Rectal smooth muscle tissue (tissue), 1 donor: ENCODE measurements at regions not wholly inside any gene's neighbourhood (a gene's known extent, or its start where the extent isn't known, plus 50 kb on each side); places are given as distances from the start of the nearest gene placed in this dataset.

Experiments
- H3K27ac ChIP-seq: one replicate; pipeline ENCODE4 v1.7.0; 2013; ENCODE audit warnings: low read depth, low read length, inconsistent platforms
- H3K27me3 ChIP-seq: one replicate; pipeline ENCODE4 v1.7.0; 2013; ENCODE audit warnings: low read length; ENCODE audit not compliant: control insufficient read depth, insufficient read depth
- H3K36me3 ChIP-seq: one replicate; pipeline ENCODE4 v1.7.0; 2013; ENCODE audit warnings: low read length; ENCODE audit not compliant: control insufficient read depth, insufficient read depth
- H3K4me1 ChIP-seq: one replicate; pipeline ENCODE4 v1.7.0; 2013; ENCODE audit warnings: low read length; ENCODE audit not compliant: control insufficient read depth, insufficient read depth
- H3K4me3 ChIP-seq: one replicate; pipeline ENCODE4 v1.7.0; 2013; ENCODE audit warnings: low read length
- H3K9ac ChIP-seq: one replicate; pipeline ENCODE4 v1.7.0; 2013; ENCODE audit warnings: low read length

GRCh38 chr2:220209093-220209492 is 581.7 kb downstream of the SLC4A3 start:
- no peaks in the 10 kb centered on the region for H3K4me1 ChIP-seq
- no peak overlapping the region for H3K27ac ChIP-seq
- H3K9ac ChIP-seq = no peak overlapping the region
- H3K27me3 ChIP-seq = no peaks in the 10 kb centered on the region
- no peak overlapping the region for H3K4me3 ChIP-seq
- H3K36me3 ChIP-seq = no peaks in the 10 kb centered on the region

- no peak overlapping the region for H3K9ac ChIP-seq
- no peaks in the 10 kb centered on the region for H3K4me1 ChIP-seq
- no peaks in the 10 kb centered on the region for H3K27me3 ChIP-seq
- H3K36me3 ChIP-seq = no peaks in the 10 kb centered on the region
- no peak overlapping the region for H3K4me3 ChIP-seq
- H3K27ac ChIP-seq = no peak overlapping the region
These were observed 582.3 kb downstream of the SLC4A3 start for GRCh38 chr2:220209751-220210150.

- H3K27me3 ChIP-seq = no peaks in the 10 kb centered on the region
- H3K27ac ChIP-seq = no peak overlapping the region
- no peaks in the 10 kb centered on the region for H3K4me1 ChIP-seq
- no peak overlapping the region for H3K9ac ChIP-seq
- H3K36me3 ChIP-seq = no peaks in the 10 kb centered on the region
- no peak overlapping the region for H3K4me3 ChIP-seq
These were observed 585.1 kb downstream of the SLC4A3 start for GRCh38 chr2:220212296-220213080.

- H3K4me1 ChIP-seq = no peaks in the 10 kb centered on the region
- no peak overlapping the region for H3K4me3 ChIP-seq
- no peaks in the 10 kb centered on the region for H3K36me3 ChIP-seq
- no peak overlapping the region for H3K9ac ChIP-seq
- no peak overlapping the region for H3K27ac ChIP-seq
- H3K27me3 ChIP-seq = no peaks in the 10 kb centered on the region
These were observed 588.4 kb downstream of the SLC4A3 start for GRCh38 chr2:220215785-220216184.

GRCh38 chr2:220219371-220219770 is 591.9 kb downstream of the SLC4A3 start:
- no peak overlapping the region for H3K27ac ChIP-seq
- H3K36me3 ChIP-seq = no peaks in the 10 kb centered on the region
- H3K9ac ChIP-seq = no peak overlapping the region

GRCh38 chr2:220220009-220220408 is 592.6 kb downstream of the SLC4A3 start:
- Histone ChIP-seq H3K36me3 (no peaks in the 10 kb centered on the region), H3K4me1 (no peaks in the 10 kb centered on the region), H3K27me3 (no peaks in the 10 kb centered on the region), H3K4me3 (no peak overlapping the region), H3K9ac (no peak overlapping the region), H3K27ac (no peak overlapping the region)

More at GRCh38 chr2:220219371-220219770, 591.9 kb downstream of the SLC4A3 start:
- H3K4me1 ChIP-seq = no peaks in the 10 kb centered on the region
- H3K27me3 ChIP-seq = no peaks in the 10 kb centered on the region
- no peak overlapping the region for H3K4me3 ChIP-seq

- no peak overlapping the region for H3K9ac ChIP-seq
- no peaks in the 10 kb centered on the region for H3K36me3 ChIP-seq
- no peaks in the 10 kb centered on the region for H3K27me3 ChIP-seq
- H3K4me1 ChIP-seq = no peaks in the 10 kb centered on the region
- no peak overlapping the region for H3K27ac ChIP-seq
- no peak overlapping the region for H3K4me3 ChIP-seq
These were observed 594.6 kb downstream of the SLC4A3 start for GRCh38 chr2:220221992-220222391.

GRCh38 chr2:220224691-220225543 is 597.5 kb downstream of the SLC4A3 start:
- Histone ChIP-seq H3K9ac (no peak overlapping the region), H3K4me3 (no peak overlapping the region), H3K36me3 (no peaks in the 10 kb centered on the region), H3K4me1 (no peaks in the 10 kb centered on the region), H3K27me3 (no peaks in the 10 kb centered on the region), H3K27ac (no peak overlapping the region)

- no peak overlapping the region for H3K27ac ChIP-seq
- no peak overlapping the region for H3K9ac ChIP-seq
- H3K4me1 ChIP-seq = no peaks in the 10 kb centered on the region
These were observed 598.6 kb downstream of the SLC4A3 start for GRCh38 chr2:220226076-220226475.

GRCh38 chr2:220226546-220226945 is 599.1 kb downstream of the SLC4A3 start:
- Histone ChIP-seq H3K27me3 (no peaks in the 10 kb centered on the region), H3K27ac (no peak overlapping the region), H3K4me3 (no peak overlapping the region), H3K36me3 (no peaks in the 10 kb centered on the region), H3K9ac (no peak overlapping the region), H3K4me1 (no peaks in the 10 kb centered on the region)

More at GRCh38 chr2:220226076-220226475, 598.6 kb downstream of the SLC4A3 start:
- Histone ChIP-seq H3K36me3 (no peaks in the 10 kb centered on the region), H3K27me3 (no peaks in the 10 kb centered on the region), H3K4me3 (no peak overlapping the region)

- Histone ChIP-seq H3K27me3 (no peaks in the 10 kb centered on the region), H3K9ac (no peak overlapping the region), H3K27ac (no peak overlapping the region), H3K4me3 (no peak overlapping the region), H3K36me3 (no peaks in the 10 kb centered on the region), H3K4me1 (no peaks in the 10 kb centered on the region)
These were observed 600.0 kb downstream of the SLC4A3 start for GRCh38 chr2:220227266-220227920.

- Histone ChIP-seq H3K36me3 (no peaks in the 10 kb centered on the region), H3K4me1 (no peaks in the 10 kb centered on the region), H3K9ac (no peak overlapping the region), H3K4me3 (no peak overlapping the region), H3K27ac (no peak overlapping the region), H3K27me3 (no peaks in the 10 kb centered on the region)
These were observed 601.0 kb downstream of the SLC4A3 start for GRCh38 chr2:220228310-220229006.
